HG02943 (cell line): ENCODE measurements at regions not wholly inside any gene's neighbourhood (a gene's known extent, or its start where the extent isn't known, plus 50 kb on each side); places are given as distances from the start of the nearest gene placed in this dataset.
"Not testable (repeated sequence)": the region's sequence is repeated elsewhere in the genome, so short reads cannot be mapped to it uniquely, and the experiment has no call there.

Experiments used
- ATAC-seq: cut with Tn5 transposase; IDR thresholded peaks from one replicate; pipeline ENCODE4 v1.9.1; 2021; ENCODE audit warnings: mild to moderate bottlenecking, low read depth, moderate library complexity; ENCODE audit not compliant: unreplicated experiment

DNA sequence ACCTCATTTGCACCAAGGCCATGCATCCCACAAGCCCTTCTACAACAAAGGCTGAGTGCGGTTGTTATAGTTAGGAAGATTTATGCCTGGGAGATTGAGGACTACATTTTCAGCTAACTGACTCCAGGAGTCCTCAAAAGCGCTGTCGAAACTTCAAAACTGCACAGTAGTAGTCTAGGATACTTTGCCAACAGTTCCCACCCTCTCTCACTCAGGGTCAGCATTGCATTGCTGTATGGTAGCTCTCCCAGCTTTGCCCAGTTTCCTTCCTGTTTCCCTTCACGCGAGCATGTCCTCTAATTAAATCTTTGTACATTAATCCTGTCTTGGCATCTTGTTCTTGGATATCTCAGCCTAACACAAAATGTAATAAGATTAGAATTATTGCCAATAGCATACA, 420.6 kb upstream of the UBE2E3 start:
- no peak for ATAC-seq

DNA sequence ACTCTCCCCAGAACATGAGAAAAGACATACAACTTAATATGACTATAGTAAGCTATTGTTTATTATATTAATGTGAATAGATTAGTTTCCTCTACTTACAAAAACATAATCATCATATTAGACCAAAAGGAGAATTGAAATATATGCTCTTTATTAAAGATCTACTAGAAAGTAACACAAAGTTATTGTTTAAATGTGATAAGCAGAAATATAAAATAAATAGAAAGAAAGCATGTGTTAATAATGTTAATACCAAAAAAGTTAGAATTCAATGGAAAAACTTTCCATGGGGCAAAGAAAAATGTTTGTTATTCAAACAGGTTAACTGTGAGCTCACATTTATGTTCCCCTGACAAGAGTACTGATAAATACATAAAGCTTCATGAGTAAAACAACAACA, 421.4 kb upstream of the UBE2E3 start:
- ATAC-seq, result no peak

DNA sequence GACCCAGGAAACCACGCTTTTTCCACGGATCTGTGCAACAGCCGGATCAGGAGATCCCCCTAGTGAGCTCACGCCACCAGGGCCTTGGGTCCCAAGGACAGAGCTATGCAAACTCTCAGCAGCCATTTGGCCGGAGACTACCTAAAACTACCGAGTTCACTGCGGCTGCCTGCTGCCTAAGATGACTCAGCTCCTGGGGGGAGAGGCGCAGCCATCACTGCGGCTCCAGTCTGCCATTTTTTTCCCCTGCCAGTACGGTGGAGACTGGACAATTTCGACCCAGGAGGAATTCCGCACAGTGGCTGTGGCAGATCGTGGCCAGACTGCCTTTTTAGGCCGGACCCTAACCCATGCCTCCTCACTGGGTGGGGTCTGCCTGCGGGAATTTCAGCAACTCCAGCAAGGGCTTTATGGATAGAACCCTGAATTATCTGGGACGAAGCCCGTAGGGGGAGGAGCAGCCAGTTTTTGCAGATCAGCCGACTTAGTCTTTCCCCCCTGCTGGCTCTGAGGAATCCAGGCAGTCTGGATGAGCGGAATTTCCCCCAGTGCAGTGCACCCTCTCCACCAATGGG, 424.9 kb upstream of the UBE2E3 start:
- ATAC-seq, result no peak

GRCh38 chr2:180554330-180554729, 426.1 kb upstream of the UBE2E3 start:
- ATAC-seq, result no peak

- no peak for ATAC-seq
Observed at GRCh38 chr2:180553094-180553715, 427.2 kb upstream of the UBE2E3 start.

- no peak for ATAC-seq
Observed at GRCh38 chr2:180542511-180542910, 437.9 kb upstream of the UBE2E3 start.

DNA sequence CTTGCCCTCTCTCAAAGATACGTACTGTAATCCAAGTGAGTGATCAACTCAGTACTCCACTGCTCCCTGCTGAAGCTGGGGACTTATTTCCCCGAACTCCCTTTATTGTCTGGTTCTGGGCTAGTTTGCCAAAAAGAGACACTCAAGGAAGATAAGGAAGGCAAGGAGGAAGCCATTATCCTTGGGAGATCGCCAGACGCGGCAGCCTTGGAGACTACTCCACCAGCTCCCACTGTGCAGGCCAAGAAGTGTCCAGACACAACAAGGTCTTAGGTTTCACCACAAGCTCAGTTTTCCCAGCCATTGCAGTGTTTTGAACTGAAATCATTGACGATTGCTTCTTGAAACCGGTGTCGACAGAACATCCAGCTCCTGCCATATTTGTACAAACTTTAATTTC, 439.6 kb upstream of the UBE2E3 start:
- ATAC-seq, result no peak

DNA sequence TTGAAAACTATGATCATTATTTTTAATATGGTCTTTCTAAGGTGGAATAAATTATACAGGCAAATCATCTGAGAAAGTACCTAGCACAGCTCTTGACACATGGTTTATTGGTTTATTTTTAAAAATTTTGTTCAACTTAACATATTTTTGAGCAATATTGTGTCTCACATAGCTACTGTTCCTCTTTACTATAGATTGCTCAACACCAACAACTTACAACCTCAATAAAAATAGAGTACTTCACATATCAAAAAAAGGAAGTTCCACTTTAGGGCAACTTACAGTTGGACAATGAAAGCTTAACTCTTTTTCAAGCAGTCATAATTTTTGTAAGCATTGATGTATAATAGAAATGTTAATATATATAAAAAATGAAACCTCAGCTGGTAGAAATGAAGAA, 440.9 kb upstream of the UBE2E3 start:
- ATAC-seq, result no peak

DNA sequence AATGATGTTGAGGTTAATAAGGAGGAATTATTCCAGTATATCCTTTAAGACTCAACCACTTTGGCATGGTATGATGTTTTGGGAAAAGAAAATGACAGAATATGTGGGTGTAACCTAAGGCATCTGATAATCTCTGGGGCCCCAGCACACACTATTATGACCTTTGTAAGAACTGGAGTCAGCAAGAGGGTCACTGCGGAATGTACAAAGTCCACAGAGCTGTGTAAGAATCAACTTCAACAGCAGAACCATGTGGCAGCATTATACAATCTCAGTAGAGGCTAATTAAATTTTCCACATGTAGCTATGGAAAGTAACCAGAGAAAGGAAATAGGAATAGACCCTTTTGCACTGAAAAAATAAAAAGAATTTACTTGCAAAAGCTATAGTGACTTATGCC, 445.1 kb upstream of the UBE2E3 start:
- ATAC-seq, result no peak

DNA sequence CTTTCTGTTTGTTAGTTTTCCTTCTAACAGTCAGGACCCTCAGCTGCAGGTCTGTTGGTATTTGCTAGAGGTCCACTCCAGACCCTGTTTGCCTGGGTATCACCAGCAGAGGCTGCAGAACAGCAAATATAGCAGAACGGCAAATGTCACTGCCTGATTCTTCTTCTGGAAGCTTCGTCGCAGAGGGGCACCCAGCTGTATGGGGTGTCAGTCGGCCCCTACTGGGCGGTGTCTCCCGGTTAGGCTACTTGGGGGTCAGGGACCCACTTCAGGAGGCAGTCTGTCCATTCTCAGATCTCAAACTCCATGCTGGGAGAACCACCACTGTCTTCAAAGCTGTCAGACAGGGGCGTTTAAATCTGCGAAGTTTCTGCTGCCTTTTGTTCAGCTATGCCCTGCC, 448.6 kb upstream of the UBE2E3 start:
- ATAC-seq, result not testable (repeated sequence)

DNA sequence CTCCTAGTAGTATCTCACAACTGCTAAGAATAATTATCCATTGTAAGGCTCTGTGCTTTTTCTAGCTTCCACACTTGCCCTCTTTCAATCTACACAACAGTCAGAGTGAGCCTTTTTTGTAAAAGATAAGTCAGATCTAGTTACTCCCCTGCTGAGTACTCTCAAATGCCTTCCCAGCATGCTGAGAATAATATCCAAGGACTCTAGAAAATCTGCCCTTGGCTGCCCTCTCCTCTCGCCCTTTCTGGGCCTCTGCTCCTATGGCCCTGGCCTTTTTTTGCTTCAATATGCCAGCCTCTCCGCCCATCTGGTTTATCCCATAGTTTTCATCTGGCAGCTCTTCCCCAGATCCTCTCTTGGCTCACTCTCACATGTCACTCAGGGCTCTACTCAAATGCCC, 455.9 kb upstream of the UBE2E3 start:
- no peak for ATAC-seq

DNA sequence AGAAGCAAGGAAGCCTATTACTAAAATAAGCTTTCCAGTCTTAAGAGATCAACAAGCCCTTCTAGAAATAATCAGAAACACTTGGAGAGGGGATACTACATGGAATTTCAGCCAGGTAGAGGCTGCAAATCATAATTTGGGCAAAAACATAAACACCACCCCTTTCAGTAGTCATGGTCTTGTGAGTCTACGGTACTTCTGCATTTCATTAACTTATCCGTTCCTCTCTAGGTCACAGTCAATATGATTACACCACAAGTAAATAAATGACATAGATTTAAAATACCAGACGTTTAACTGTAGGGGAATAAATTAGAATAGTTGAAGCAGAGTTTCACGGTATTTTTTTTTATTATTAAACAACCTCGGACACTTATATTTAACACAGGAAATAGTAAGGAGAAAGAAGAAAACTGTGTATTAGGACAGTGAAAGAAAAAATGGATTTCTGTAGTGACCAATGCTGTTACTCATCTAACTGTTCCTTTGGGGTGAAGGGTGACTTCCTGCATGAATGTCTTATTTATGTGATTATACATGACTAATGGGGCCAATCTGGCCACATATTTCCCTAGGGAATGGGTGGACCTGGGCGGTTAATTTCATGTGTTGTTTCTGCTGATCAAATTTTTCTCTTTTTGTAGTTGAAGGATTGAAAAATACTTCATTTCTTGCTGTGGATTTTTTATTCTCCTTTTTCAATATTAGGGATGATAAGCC, 456.6 kb upstream of the UBE2E3 start:
- ATAC-seq, result no peak

DNA sequence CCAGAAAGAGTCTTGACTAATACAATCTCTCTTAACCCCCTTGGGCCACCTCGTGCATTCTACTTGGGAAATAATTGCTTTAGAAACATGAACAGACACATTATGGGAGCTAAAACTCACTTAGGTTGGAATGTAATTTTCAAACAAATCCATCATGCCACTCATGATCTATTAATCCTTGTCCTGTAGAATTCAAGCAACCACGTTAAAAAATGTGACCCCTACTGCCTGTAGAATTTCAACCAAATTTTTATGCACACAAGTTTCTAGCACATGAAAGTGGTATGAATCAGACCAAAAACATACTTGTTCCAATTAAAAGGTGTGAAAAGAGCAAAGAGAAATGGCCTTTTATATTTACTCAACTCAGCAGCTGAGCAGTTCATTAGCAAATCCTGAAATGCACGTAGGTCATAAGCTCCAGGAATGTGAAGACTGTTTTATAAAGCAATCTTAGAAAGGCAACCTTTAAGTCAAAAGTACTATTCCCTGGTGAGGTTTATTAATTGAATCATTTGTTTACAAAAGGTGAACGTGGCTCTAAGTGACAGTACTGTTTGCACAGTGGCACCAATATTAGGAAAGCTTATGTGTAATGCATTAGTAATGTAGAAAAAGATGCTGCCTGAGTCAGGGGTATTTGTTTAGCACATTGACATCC, 459.4 kb upstream of the UBE2E3 start:
- ATAC-seq, result no peak

GRCh38 chr2:180520206-180520605, 460.2 kb upstream of the UBE2E3 start:
- ATAC-seq, result no peak

- no peak for ATAC-seq
Observed at GRCh38 chr2:180519276-180519675, 461.1 kb upstream of the UBE2E3 start.

DNA sequence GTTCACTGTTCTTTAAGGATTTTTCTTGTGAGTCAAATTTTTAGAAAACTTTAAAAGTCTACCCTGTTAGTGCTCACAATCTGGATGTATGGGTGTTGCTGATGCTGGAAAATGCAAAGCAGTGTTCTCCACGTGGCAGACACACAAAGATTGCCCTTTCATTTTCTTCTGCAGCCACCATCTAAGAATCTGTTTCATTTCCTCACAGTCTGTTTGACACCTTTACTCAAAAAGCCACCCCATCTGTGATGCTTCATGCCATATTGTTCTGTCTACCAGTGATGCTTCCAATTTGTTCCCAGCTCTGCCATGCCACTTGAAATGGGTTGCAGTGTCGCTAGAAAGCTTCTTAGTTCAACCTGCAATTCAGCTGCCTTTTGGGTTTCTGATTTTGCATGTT, 464.2 kb upstream of the UBE2E3 start:
- ATAC-seq, result no peak

DNA sequence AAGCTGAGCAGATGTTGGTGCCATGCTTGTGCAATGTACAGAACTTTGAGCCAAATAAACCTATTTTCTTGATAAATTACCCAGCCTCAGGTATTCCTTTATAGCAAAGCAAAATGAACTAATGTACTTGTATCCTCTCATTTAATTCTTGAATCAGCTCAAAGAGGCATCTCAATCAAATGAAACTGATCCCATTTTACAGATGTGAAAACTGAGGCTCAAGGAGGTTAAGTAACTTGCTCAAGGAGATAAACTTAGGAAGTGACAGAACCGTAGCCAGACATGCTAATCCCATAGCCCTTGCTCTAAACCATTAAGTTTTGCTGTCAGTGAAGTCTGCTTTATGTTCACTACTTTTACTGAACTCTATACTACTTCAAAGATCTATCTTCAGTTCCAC, 467.0 kb upstream of the UBE2E3 start:
- ATAC-seq, result no peak

DNA sequence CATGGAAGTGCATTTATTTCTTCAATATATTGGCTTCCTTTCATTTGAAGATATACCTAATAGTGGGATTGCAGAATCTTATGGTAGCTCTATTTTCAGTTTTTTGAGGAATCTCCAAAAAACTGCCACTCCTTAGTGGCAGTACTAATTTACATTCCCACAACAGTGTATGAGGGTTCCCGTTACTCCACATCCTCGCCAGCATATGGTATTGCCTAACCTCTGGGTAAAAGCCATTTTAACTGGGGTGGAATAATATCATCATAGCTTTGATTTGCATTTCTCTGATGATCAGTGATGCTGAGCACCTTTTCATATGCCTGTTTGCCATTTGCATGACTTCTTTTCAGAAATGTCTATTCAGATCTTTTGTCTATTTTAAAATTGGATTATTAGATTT, 471.9 kb upstream of the UBE2E3 start:
- no peak for ATAC-seq

DNA sequence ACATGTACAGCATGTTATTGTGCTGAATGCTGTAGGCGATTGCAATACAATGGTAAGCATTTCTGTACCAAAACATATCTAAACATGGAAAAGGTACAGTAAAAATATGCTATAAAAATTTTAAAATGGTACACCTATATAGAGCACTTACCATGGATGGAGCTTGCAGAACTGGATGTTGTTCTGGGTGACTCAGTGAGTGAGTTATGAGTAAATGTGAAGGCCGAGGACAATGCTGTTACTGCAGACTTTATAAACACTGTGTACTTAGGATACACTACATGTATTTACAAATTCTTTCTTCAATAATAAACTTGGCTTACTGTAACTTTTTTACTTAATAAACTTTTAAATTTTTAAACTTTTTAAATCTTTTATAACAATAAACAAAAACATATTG, 473.4 kb upstream of the UBE2E3 start:
- ATAC-seq, result no peak

DNA sequence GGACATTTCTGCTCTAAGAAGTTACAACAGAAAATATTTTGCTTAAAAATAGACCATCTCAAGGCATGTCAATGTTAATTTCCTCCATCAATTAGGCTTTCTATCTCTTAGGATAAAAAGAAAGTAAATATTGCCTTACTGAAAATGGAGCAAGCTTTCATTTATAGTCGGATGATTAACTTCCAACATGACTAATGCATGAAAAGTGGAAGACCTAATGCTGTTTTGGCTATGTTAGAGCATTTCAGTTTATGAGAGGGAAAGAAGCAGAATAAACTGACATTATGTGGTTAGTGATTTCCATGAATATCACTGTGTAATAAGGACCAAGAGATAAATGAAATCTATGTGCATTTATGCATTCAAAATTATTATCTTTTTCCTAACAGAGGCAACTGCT, 475.2 kb upstream of the UBE2E3 start:
- ATAC-seq, result no peak

GRCh38 chr2:180497621-180498152, 482.7 kb upstream of the UBE2E3 start:
- no peak for ATAC-seq
